Ovary (tissue), 7 donors: ENCODE measurements at regions not wholly inside any gene's neighbourhood (a gene's known extent, or its start where the extent isn't known, plus 50 kb on each side); places are given as distances from the start of the nearest gene placed in this dataset.

Experiments used
- DNase-seq, 5 donors: peaks; one replicate each; pipeline ENCODE4 v3.0.0-alpha.2; 2019 to 2020
- H3K27ac ChIP-seq, 2 donors: fragments of 200-600 bp; one replicate each; pipeline versions ENCODE4 v1.5.1 to v1.8.0; 2019 to 2022
- H3K27me3 ChIP-seq: fragments of 200-600 bp; one replicate; pipeline ENCODE4 v1.8.0; 2022
- H3K36me3 ChIP-seq: fragments of 200-600 bp; sonication (generic); one replicate; pipeline ENCODE4 v1.5.1; 2019
- H3K4me1 ChIP-seq: one replicate; pipeline ENCODE4 v1.8.1; 2013; ENCODE audit warnings: mild to moderate bottlenecking, moderate library complexity; ENCODE audit not compliant: insufficient read depth
- H3K4me3 ChIP-seq: fragments of 200-600 bp; sonication (generic); one replicate; pipeline ENCODE4 v1.5.1; 2017
- H3K9me3 ChIP-seq, 2 donors: fragments of 200-600 bp in 1 of 2; sonication (generic) in 1 of 2; one replicate each; pipeline versions ENCODE4 v1.5.1 to v1.8.1; 2013 to 2019; ENCODE audit warnings: mild to moderate bottlenecking in 1 of 2, moderate library complexity in 1 of 2
- CTCF ChIP-seq, 3 donors: fragments of 450-650 bp in 2 of 3; fragments of 200-600 bp in 1 of 3; IDR thresholded peaks; one replicate each; pipeline versions ENCODE4 v1.5.1 to v1.8.0; 2016 to 2022; ENCODE audit warnings: antibody characterized with exemption in 3 of 3, mild to moderate bottlenecking in 1 of 3
- EP300 ChIP-seq: sonication (generic); formaldehyde crosslinking; IDR thresholded peaks from one replicate; pipeline ENCODE4 v1.6.1; 2017; ENCODE audit warnings: antibody characterized with exemption
- POLR2A ChIP-seq: fragments of 450-650 bp; IDR thresholded peaks from one replicate; pipeline ENCODE4 v1.6.1; 2017; ENCODE audit warnings: antibody characterized with exemption, mild to moderate bottlenecking, moderate library complexity
- WGBS, 3 donors: extraction: QIAGEN DNeasy Blood & Tissue Kit in 1 of 3; methylation state at CpG; one replicate each; pipeline versions ENCODE4 v1.1.5 to v1.1.7; 2013 to 2017; 5-methylcytosine and 5-hydroxymethylcytosine counted together
- intact Hi-C, 4 donors: fragments of 100-400 bp; cut with DNase I; formaldehyde crosslinking; loops; one replicate each; pipeline versions ENCODE4 v1.11.0 to v1.15.1; 2022 to 2023
- donor health status: DM: no; HTN: no; CAD: no; lungs with moderate emphysema.
- donor health status: DM: no; HTN: no; CAD: no.
- donor health status: Bipolar disorder and iron deficiency.
- donor health status: DM: no; HTN: no; CAD: no.
- donor health status: DM: yes; HTN: yes; CAD: no.

GRCh38 chr11:106228996-106229395 lies 151.5 kb downstream of the AASDHPPT start:
- no peak for DNase-seq
- intact Hi-C loops, result no loop called here

GRCh38 chr11:106231591-106231990 lies 154.1 kb downstream of the AASDHPPT start:
- Histone ChIP-seq H3K4me3 (no peak overlapping the region), H3K9me3 (no peaks in the 10 kb centered on the region), H3K4me1 (no peaks in the 10 kb centered on the region), H3K36me3 (no peaks in the 10 kb centered on the region), H3K27ac (no peak overlapping the region), H3K27me3 (peaks cover 2% of the 10 kb centered on the region)
- intact Hi-C loops, result no loop called here
- WGBS, 3 donors, result 42 to 49% (median 47%) methylated on average over 2 of the region's 2 CpGs
- TF ChIP-seq EP300 (no peak), CTCF (IDR thresholded peaks at IDR 0.05) (no peak), POLR2A (no peak)
- DNase-seq, result no peak

More at GRCh38 chr11:106228996-106229395, 151.5 kb downstream of the AASDHPPT start:
- no peaks in the 10 kb centered on the region for H3K36me3 ChIP-seq
- H3K9me3 ChIP-seq, result no peaks in the 10 kb centered on the region
- H3K4me1 ChIP-seq, result no peaks in the 10 kb centered on the region
- peaks cover 2% of the 10 kb centered on the region for H3K27me3 ChIP-seq
- 90 to 100% (median 100%) methylated on average over 1 of the region's 1 CpG for WGBS, 3 donors
- no peak overlapping the region for H3K27ac ChIP-seq
- H3K4me3 ChIP-seq, result no peak overlapping the region
- TF ChIP-seq CTCF (IDR thresholded peaks at IDR 0.05) (no peak), EP300 (no peak), POLR2A (no peak)

- 90 to 98% (median 94%) methylated on average over 1 of the region's 1 CpG for WGBS, 3 donors
Measured at GRCh38 chr11:106233191-106233590, 155.7 kb downstream of the AASDHPPT start.

GRCh38 chr11:106234794-106235193 lies 157.3 kb downstream of the AASDHPPT start:
- TF ChIP-seq POLR2A (no peak), EP300 (no peak), CTCF (IDR thresholded peaks at IDR 0.05) (no peak)
- Histone ChIP-seq H3K27me3 (peaks cover 2% of the 10 kb centered on the region), H3K4me1 (no peaks in the 10 kb centered on the region), H3K27ac (no peak overlapping the region), H3K36me3 (no peaks in the 10 kb centered on the region), H3K9me3 (no peaks in the 10 kb centered on the region), H3K4me3 (no peak overlapping the region)
- DNase-seq, result no peak
- intact Hi-C loops, result no loop called here
- WGBS, 3 donors, result 92 to 98% (median 95%) methylated on average over 3 of the region's 3 CpGs

More at GRCh38 chr11:106233191-106233590, 155.7 kb downstream of the AASDHPPT start:
- no peak overlapping the region for H3K4me3 ChIP-seq
- H3K27ac ChIP-seq, result no peak overlapping the region
- no peaks in the 10 kb centered on the region for H3K4me1 ChIP-seq
- intact Hi-C loops, result no loop called here
- no peak for TF ChIP-seq POLR2A
- no peak for TF ChIP-seq CTCF (IDR thresholded peaks at IDR 0.05)
- no peak for TF ChIP-seq EP300
- H3K27me3 ChIP-seq, result peaks cover 2% of the 10 kb centered on the region
- no peak for DNase-seq
- H3K9me3 ChIP-seq, result no peaks in the 10 kb centered on the region
- no peaks in the 10 kb centered on the region for H3K36me3 ChIP-seq

GRCh38 chr11:106236295-106236694 lies 158.8 kb downstream of the AASDHPPT start:
- no peaks in the 10 kb centered on the region for H3K36me3 ChIP-seq
- H3K4me3 ChIP-seq, result no peak overlapping the region
- H3K27me3 ChIP-seq, result peaks cover 2% of the 10 kb centered on the region
- no peak for TF ChIP-seq POLR2A
- TF ChIP-seq EP300, result no peak
- TF ChIP-seq CTCF (IDR thresholded peaks at IDR 0.05), result no peak
- intact Hi-C loops, result no loop called here
- H3K4me1 ChIP-seq, result no peaks in the 10 kb centered on the region
- no peaks in the 10 kb centered on the region for H3K9me3 ChIP-seq
- WGBS, 3 donors, result 96 to 100% (median 100%) methylated on average over 2 of the region's 2 CpGs
- no peak for DNase-seq
- no peak overlapping the region for H3K27ac ChIP-seq
